ENCODE measurements at regions not wholly inside any gene's neighbourhood (a gene's known extent, or its start where the extent isn't known, plus 50 kb on each side); places are given as distances from the start of the nearest gene placed in this dataset.

GRCh38 chr5:88144219-88145001 is 124.2 kb downstream of the TMEM161B start:
- H2AFZ ChIP-seq (ENCODE audit: low read depth), result no peak overlapping the region

GRCh38 chr5:88143693-88144218 is 124.9 kb downstream of the TMEM161B start:
- 0 out of 2 replicates have a peak overlapping the region, but pooled peaks have one; percentile 63 for H3K4me2 ChIP-seq
- no peak overlapping the region for H3K27ac ChIP-seq (ENCODE audit: low read depth in 2 of 2, low read length in 1 of 2)
- no peak overlapping the region for H2AFZ ChIP-seq (ENCODE audit: low read depth)
- 30% methylated on average over 10 of the region's 10 CpGs for WGBS (ENCODE audit: low lambda C conversion rate)
- ChIA-PET POLR2A (no interaction called here), CTCF (interaction anchor here (1.2 to 1.4 kb wide), 4 partner anchors 362 to 547 kb away, joined by 3 to 4 read pairs (median 4); no protein-coding TSS in a partner anchor)
- no peaks in the 10 kb centered on the region for H4K20me1 ChIP-seq (ENCODE audit: insufficient read depth)
- H3K4me1 ChIP-seq (ENCODE audit: control insufficient read depth in 1 of 2, insufficient read depth in 2 of 2, low read depth in 1 of 2, low read length in 1 of 2), result peaks cover 0 to 11% of the 10 kb centered on the region in 2 experiments; a peak in 1 of 4 replicates
- no peak for DNase-seq
- no peak overlapping the region for H3K9ac ChIP-seq
- H3K4me3 ChIP-seq (ENCODE audit: low read depth in 2 of 2, low read length in 1 of 2), result no peak overlapping the region
- H3K27me3 ChIP-seq (ENCODE audit: insufficient read depth), result peaks cover 56% of the 10 kb centered on the region
- TF ChIP-seq TEAD4 (IDR thresholded peaks at IDR 0.05; ENCODE audit: borderline replicate concordance, insufficient read depth), result no peak
- TF ChIP-seq YY1 (IDR thresholded peaks at IDR 0.05; ENCODE audit: low read depth), result no peak
- no peak for TF ChIP-seq JUND (IDR thresholded peaks at IDR 0.05)
- TF ChIP-seq MAX (IDR thresholded peaks at IDR 0.05; ENCODE audit: low read depth), result no peak
- TF ChIP-seq POLR2AphosphoS5 (IDR thresholded peaks at IDR 0.05; ENCODE audit: low read depth, low read length), result no peak
- no peak for TF ChIP-seq TCF12 (IDR thresholded peaks at IDR 0.05)
- TF ChIP-seq FOSL2 (IDR thresholded peaks at IDR 0.05; ENCODE audit: borderline replicate concordance, low read depth), result no peak
- no peak for TF ChIP-seq USF1 (IDR thresholded peaks at IDR 0.05; ENCODE audit: borderline replicate concordance, low read depth)
- no peak for TF ChIP-seq USF2 (IDR thresholded peaks at IDR 0.05; ENCODE audit: borderline replicate concordance, low read depth, low read length)
- no peak for TF ChIP-seq TAF1 (IDR thresholded peaks at IDR 0.05; ENCODE audit: borderline replicate concordance, low read depth, low read length)
- no peaks in the 10 kb centered on the region for H3K36me3 ChIP-seq (replicated peaks in 1 of 2; ENCODE audit: control insufficient read depth in 1 of 2, insufficient read depth in 2 of 2, low read length in 1 of 2)
- no peaks in the 10 kb centered on the region for H3K79me2 ChIP-seq (ENCODE audit: insufficient read depth)
- H3F3A ChIP-seq (replicated peaks; ENCODE audit: insufficient read depth), result no peaks in the 10 kb centered on the region
- no peaks in the 10 kb centered on the region for H3K9me3 ChIP-seq
- no peaks in the 10 kb centered on the region for H3K9me2 ChIP-seq

More at GRCh38 chr5:88144219-88145001, 124.2 kb downstream of the TMEM161B start:
- 21% methylated on average over 23 of the region's 28 CpGs for WGBS (ENCODE audit: low lambda C conversion rate)
- no peaks in the 10 kb centered on the region for H3F3A ChIP-seq (replicated peaks; ENCODE audit: insufficient read depth)
- H3K4me2 ChIP-seq, result no peak overlapping the region
- no peak overlapping the region for H3K9ac ChIP-seq
- peaks cover 56% of the 10 kb centered on the region for H3K27me3 ChIP-seq (ENCODE audit: insufficient read depth)
- no peak for TF ChIP-seq SIN3A (IDR thresholded peaks at IDR 0.05; ENCODE audit: borderline replicate concordance, low read depth, low read length)
- TF ChIP-seq JUND (IDR thresholded peaks at IDR 0.05), result no peak
- TF ChIP-seq EZH2phosphoT487 (IDR thresholded peaks at IDR 0.05; ENCODE audit: borderline replicate concordance, low read depth), result no peak
- TF ChIP-seq NRF1 (IDR thresholded peaks at IDR 0.05; ENCODE audit: low read depth, low read length), result no peak
- no peaks in the 10 kb centered on the region for H3K79me2 ChIP-seq (ENCODE audit: insufficient read depth)
- no peaks in the 10 kb centered on the region for H3K9me3 ChIP-seq
- no peaks in the 10 kb centered on the region for H3K36me3 ChIP-seq (replicated peaks in 1 of 2; ENCODE audit: control insufficient read depth in 1 of 2, insufficient read depth in 2 of 2, low read length in 1 of 2)
- H3K27ac ChIP-seq (ENCODE audit: low read depth in 2 of 2, low read length in 1 of 2), result no peak overlapping the region
- H3K4me3 ChIP-seq (ENCODE audit: low read depth in 2 of 2, low read length in 1 of 2), result no peak overlapping the region
- ChIA-PET POLR2A (no interaction called here), CTCF (interaction anchor here (1.3 kb wide), 1 partner anchor 363 kb away, joined by 4 read pairs; no protein-coding TSS in a partner anchor)
- H3K4me1 ChIP-seq (ENCODE audit: control insufficient read depth in 1 of 2, insufficient read depth in 2 of 2, low read depth in 1 of 2, low read length in 1 of 2), result peaks cover 0 to 11% of the 10 kb centered on the region in 2 experiments; a peak in 1 of 4 replicates
- no peaks in the 10 kb centered on the region for H4K20me1 ChIP-seq (ENCODE audit: insufficient read depth)
- peak; percentile 5 for DNase-seq
- no peaks in the 10 kb centered on the region for H3K9me2 ChIP-seq

Data from SK-N-SH (cell line).